Type B pancreatic cell (in vitro differentiated cells): ENCODE measurements at regions not wholly inside any gene's neighbourhood (a gene's known extent, or its start where the extent isn't known, plus 50 kb on each side); places are given as distances from the start of the nearest gene placed in this dataset.

Source experiments
- DNase-seq: peaks from one replicate; pipeline ENCODE4 v3.0.0; 2021; ENCODE audit warnings: mixed read lengths; ENCODE audit not compliant: unreplicated experiment; ENCODE audit errors: extremely low spot score
- H3K27ac Mint-ChIP-seq: 2 replicates; pipeline ENCODE4 v1.8.0; 2021; ENCODE audit warnings: mild to moderate bottlenecking, mixed read lengths
- H3K27me3 Mint-ChIP-seq: 2 replicates; pipeline ENCODE4 v1.8.0; 2021; ENCODE audit warnings: mixed read lengths
- H3K36me3 Mint-ChIP-seq: 2 replicates; pipeline ENCODE4 v1.8.0; 2021; ENCODE audit warnings: mixed read lengths
- H3K4me1 Mint-ChIP-seq: one replicate; pipeline ENCODE4 v1.8.0; 2021; ENCODE audit warnings: mixed read lengths; ENCODE audit not compliant: unreplicated experiment
- H3K4me3 Mint-ChIP-seq: 2 replicates; pipeline ENCODE4 v1.8.0; 2021; ENCODE audit warnings: mild to moderate bottlenecking, mixed read lengths
- H3K9me3 Mint-ChIP-seq: 2 replicates; pipeline ENCODE4 v1.8.0; 2021; ENCODE audit warnings: mixed read lengths
- TF ChIP-seq, protein P1 (sequence below): fragments of 200-600 bp; sonication (generic); conservative IDR thresholded peaks from 2 replicates; pipeline ENCODE4 v1.5.0; 2021; ENCODE audit warnings: antibody characterized with exemption, mild to moderate bottlenecking

DNA sequence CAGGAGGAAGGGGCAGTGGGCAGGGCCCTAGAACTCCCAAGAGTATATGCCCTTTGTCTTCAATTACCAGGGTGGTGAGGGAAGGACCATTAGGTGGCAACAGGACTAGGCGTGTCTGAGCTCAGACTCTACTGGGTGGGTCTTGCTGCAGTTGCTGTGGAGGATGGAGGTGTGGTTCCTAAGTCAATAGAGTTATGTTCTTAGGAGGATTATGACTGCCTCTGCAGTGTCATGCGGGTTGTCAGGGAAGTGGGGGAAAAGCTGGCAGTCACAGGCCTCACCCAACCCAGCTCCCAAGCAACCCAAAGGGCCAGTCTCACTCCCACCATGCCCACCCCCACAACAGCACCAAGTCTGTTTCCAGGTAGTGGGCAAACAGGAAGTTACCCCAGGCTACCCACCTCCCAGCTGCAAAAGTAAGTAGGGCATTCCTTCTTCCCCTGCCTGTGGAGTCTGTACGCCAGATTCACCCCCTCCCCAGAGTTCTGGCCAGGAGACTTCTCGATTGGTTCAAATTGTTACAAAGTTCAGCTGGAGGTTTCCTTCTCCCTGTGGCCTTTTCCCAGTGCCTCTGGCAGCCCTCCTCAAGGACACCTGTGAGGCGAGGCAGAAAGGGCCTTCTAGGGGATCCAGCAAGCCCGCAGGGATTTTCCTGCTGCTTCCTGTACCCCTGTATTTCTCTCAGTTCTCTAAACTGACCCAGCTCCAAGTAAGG is 145.3 kb downstream of the HINT1 start:
- no peaks in the 10 kb centered on the region for H3K9me3 Mint-ChIP-seq

DNA sequence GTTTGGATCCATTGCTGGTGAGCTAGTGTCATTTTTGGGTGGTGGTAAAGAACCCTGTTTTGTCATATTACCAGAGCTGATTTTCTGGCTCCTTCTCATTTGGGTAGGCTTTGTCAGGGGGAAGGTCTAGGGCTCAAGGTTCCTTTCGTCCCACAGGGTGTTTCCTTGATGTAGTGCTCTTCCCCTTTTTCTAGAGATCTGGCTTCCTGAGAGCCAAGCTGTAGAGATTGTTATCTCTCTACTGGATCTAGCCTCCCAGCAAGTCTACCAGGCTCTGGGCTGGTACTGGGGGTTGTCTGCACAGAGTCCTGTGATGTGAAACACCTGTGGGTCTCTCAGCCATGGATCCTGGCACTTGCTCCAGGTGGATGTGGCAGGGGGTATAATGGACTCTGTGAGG is 145.9 kb downstream of the HINT1 start:
- H3K27ac Mint-ChIP-seq = no peak overlapping the region
- H3K36me3 Mint-ChIP-seq = no peaks in the 10 kb centered on the region
- no peaks in the 10 kb centered on the region for H3K27me3 Mint-ChIP-seq
- DNase-seq = no peak
- no peaks in the 10 kb centered on the region for H3K4me1 Mint-ChIP-seq
- TF ChIP-seq, protein P1, sequence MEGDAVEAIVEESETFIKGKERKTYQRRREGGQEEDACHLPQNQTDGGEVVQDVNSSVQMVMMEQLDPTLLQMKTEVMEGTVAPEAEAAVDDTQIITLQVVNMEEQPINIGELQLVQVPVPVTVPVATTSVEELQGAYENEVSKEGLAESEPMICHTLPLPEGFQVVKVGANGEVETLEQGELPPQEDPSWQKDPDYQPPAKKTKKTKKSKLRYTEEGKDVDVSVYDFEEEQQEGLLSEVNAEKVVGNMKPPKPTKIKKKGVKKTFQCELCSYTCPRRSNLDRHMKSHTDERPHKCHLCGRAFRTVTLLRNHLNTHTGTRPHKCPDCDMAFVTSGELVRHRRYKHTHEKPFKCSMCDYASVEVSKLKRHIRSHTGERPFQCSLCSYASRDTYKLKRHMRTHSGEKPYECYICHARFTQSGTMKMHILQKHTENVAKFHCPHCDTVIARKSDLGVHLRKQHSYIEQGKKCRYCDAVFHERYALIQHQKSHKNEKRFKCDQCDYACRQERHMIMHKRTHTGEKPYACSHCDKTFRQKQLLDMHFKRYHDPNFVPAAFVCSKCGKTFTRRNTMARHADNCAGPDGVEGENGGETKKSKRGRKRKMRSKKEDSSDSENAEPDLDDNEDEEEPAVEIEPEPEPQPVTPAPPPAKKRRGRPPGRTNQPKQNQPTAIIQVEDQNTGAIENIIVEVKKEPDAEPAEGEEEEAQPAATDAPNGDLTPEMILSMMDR = no peak
- H3K4me3 Mint-ChIP-seq = no peak overlapping the region
- H3K9me3 Mint-ChIP-seq = no peaks in the 10 kb centered on the region

More for the DNA sequence above, 145.3 kb downstream of the HINT1 start:
- H3K27ac Mint-ChIP-seq = no peak overlapping the region
- TF ChIP-seq, protein P1 = no peak
- H3K4me1 Mint-ChIP-seq = no peaks in the 10 kb centered on the region
- H3K4me3 Mint-ChIP-seq = no peak overlapping the region
- DNase-seq = no peak
- H3K27me3 Mint-ChIP-seq = no peaks in the 10 kb centered on the region
- no peaks in the 10 kb centered on the region for H3K36me3 Mint-ChIP-seq

DNA sequence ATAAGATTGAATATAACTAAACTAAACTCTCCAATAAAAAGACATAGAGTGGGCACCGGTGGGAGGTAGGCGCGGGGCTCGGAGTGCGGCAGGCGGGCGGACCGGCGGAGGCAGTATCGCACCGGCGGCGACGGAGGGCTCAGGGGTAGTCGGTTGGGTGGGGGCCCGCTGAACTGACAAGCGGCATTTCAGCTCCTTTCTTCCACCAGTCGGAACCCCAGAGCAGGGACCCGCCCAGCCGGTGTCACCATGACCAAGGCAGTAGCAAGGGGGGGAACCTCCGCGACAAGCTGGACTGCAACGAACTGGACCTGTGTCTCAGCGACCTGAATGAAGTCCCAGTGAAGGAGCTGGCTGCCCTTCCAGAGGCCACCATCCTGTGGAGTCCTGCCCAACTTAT is 156.7 kb downstream of the HINT1 start:
- no peaks in the 10 kb centered on the region for H3K4me1 Mint-ChIP-seq
- no peaks in the 10 kb centered on the region for H3K9me3 Mint-ChIP-seq
- TF ChIP-seq, protein P1 = no peak
- H3K36me3 Mint-ChIP-seq = no peaks in the 10 kb centered on the region
- no peak overlapping the region for H3K27ac Mint-ChIP-seq
- DNase-seq = no peak
- H3K27me3 Mint-ChIP-seq = no peaks in the 10 kb centered on the region
- H3K4me3 Mint-ChIP-seq = no peak overlapping the region

DNA sequence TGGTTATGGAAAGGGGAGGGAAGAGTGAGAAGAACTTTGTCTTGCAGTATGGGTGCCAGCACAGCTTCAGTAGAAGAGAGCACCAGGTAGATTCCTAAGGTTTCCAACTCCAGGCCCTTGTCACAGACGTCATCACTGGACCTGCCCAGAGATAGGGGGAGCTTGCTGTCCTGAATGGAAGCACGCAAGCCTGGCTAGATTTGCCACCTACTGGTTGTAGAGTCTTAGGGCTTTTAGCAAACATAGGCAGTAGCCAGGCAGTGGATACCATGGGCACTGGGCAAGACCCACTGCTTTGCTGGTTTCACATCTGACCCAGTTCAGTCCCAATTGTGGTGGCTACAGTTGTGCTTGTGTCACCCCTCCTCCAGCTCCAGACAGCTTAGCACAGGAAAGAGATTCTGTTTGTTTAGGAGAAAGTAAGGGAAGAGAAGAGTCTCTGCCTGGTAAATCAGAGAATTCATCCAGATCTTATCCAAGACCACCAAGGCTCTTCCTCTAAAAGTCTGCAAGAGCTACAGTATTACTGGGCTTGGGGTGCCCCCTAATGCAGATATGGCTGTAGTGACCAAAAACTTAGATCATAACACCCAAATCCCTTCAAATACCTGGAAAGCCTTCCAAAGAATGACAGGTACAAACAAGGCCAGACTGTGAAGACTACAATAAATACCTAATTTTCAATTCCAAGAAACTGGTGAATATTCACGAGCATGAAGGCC is 158.9 kb downstream of the HINT1 start:
- TF ChIP-seq, protein P1 = peak; percentile 63
- no peak overlapping the region for H3K4me3 Mint-ChIP-seq
- DNase-seq = no peak
- H3K36me3 Mint-ChIP-seq = no peaks in the 10 kb centered on the region
- no peaks in the 10 kb centered on the region for H3K9me3 Mint-ChIP-seq
- H3K4me1 Mint-ChIP-seq = no peaks in the 10 kb centered on the region
- H3K27me3 Mint-ChIP-seq = no peaks in the 10 kb centered on the region
- H3K27ac Mint-ChIP-seq = no peak overlapping the region

DNA sequence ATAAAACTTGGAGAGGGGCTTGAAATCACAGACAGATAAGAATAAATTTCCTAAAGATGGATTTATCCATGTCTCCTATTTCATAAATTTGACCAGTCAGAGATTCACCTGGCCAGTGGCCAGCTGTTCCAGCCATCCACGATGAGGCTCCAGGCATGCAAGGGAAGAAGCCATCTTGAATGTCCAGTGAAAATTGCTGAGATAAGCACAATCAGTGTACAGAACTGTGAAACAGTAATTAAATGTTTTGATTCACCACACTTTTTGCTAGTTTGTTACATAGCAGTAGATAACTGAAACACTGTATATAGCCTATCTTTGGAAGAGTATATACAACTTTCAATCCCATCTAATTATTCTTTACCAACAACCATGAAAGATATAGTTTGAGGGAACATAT is 163.5 kb downstream of the HINT1 start:
- no peak for DNase-seq
- H3K36me3 Mint-ChIP-seq = no peaks in the 10 kb centered on the region
- no peak overlapping the region for H3K27ac Mint-ChIP-seq
- no peaks in the 10 kb centered on the region for H3K9me3 Mint-ChIP-seq
- H3K27me3 Mint-ChIP-seq = no peaks in the 10 kb centered on the region
- H3K4me3 Mint-ChIP-seq = no peak overlapping the region
- TF ChIP-seq, protein P1 = no peak
- no peaks in the 10 kb centered on the region for H3K4me1 Mint-ChIP-seq
